T47D (cell line): ENCODE measurements at regions not wholly inside any gene's neighbourhood (a gene's known extent, or its start where the extent isn't known, plus 50 kb on each side); places are given as distances from the start of the nearest gene placed in this dataset.
"Not testable (repeated sequence)": the region's sequence is repeated elsewhere in the genome, so short reads cannot be mapped to it uniquely, and the experiment has no call there.

Experiments used
- DNase-seq, 2 experiments: peaks; one replicate each; pipeline versions ENCODE4 v3.0.0 to v3.0.0-alpha.2; 2011 to 2012; ENCODE audit warnings: low read depth in 1 of 2, low spot score in 1 of 2
- JUND ChIP-seq: IDR thresholded peaks from 2 replicates; pipeline ENCODE4 v1.6.1; 2012; ENCODE audit warnings: low read depth
- in situ Hi-C: cut with HindIII; loops from 2 replicates; pipeline ENCODE4 v1.10.0; 2016; ENCODE audit warnings: low sequenced_read_pairs, low pct_unique_long_range_greater_than_20kb

DNA sequence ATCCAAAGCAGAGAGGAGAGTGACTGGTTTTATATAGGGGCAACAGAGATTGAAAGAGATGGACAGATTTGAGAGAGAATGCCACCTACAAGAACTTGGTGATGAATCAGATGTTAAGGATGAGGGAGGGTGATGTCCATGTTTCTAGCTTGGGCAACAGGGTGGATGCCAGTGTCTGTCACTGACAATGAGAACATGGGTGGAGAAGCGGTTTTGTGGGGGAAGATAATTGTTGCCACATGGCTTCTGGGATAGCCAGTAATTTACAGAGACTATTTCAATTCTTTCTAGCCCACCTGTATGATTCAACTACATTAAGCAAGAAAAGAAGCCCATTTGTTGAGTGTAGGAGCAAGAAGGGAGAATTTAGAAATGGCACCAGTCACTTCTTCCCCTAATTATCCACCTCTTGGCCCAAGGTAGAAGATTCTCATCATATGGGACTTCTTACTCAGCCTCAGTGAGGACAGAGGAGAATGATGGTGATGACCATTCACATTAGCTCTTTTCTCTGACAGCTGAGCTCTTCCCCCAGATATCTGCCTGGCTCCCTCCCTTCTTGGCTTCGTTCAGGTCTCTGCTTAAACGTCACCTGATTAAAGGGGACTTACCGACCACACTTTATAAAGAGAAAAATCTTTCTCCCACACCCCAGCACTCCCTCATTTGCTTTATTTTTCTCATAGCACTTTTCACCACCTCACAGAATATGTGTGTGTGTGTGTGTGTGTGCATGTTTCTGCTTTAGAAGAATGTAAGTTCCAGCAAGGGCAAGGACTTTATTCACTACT, 117.8 kb downstream of the DUSP6 start:
- no peak for TF ChIP-seq JUND
- no peak for DNase-seq
- in situ Hi-C loops: no loop called here

DNA sequence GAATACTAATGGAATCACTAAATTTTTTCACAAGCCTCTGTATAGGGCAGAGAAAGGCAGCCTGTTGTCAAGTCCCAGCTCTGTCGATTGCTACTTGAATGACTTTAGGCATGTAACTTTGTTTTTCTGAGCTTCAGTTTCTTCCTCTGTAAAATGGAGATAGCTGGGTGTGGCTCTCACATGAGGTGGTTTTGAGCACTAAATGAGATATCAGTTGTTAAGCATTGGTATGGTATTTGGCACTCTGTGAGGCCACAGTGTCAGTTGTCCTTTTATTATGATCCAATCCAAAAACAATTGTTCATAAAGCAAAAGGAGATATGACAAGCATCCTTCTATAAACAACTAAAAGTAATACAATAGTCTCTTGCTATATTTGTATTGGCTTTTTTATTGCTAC, 120.6 kb downstream of the DUSP6 start:
- TF ChIP-seq JUND: no peak
- DNase-seq: no peak
- in situ Hi-C loops: no loop called here

DNA sequence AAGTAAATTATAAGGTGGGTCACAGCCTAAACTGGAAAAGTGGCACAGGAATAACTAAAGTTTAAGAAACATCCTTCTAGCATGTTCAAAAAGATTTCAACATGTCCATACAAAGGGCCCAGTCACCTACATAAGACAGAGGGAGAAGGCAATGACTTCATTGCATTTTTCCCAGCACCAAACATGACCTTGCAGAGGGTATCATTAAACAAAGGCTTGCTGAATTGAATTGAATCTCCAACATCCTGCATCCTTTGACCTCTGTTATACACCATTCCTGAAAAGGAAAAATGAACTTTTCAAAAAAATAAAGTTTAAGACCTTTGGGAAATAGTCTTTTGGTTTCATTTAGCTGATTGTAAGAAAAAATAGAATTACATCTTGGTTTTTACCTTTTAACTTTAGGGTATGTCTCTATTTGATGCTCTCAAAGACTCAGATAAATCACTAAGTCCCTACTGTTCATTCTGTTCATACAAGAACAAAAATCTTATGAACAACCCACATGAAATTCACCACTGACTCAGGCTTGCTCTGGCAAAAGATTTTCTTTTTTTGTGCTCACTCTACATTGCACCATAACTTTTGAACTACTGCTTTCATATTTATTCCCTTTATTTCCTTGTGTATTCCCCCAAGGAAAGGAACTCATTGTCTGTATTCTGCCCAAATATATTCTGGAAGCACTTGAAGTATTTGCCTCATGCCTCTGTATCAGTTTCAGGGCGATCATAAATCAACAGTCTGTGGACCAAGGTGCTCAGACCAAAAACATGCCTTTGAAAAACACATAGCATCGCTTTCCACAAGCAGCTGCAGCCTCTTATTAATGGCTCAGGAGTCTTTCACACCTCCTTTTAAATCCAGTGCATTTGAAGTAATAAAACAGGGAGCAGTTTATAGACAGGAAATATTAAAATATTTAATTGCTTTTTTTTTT, 121.7 kb downstream of the DUSP6 start:
- no peak for DNase-seq
- in situ Hi-C loops: no loop called here
- no peak for TF ChIP-seq JUND

DNA sequence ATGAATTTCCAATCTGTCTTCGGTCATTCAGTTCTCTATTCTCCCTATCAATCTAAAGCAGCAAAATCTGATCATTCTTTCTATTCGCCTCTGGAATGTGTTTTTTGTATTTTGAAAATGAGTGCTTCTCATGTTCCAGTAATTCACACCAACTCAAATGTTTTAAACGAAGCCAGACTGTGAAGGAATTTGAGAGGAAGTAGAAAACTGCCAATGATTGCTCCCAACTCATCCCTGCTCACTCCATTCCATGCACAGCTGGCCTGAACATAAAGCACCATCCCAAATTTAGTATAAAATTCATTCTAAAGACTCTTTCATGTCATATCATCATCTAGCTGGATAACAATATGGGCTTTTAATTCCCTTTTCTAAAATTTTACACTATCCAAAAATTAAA, 123.8 kb downstream of the DUSP6 start:
- in situ Hi-C loops: no loop called here
- TF ChIP-seq JUND: no peak
- DNase-seq: no peak

DNA sequence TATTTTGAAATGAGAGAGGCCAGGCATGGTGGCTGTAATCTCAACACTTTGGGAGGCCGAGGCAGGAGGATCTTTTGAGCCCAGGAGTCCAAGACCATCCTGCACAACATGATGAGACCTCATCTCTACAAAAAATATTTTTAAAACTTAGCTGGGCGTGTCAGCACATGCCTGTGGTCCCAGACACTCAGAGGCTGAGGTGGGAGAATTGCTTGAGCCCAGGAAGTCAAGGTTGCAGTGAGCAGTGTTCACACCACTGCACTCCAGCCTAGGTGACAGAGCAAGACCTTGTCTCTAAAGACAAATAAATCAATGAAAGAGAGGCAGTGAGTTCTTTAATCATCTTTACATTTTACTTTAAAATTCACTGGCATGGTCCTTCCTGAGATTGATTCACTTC, 124.5 kb downstream of the DUSP6 start:
- in situ Hi-C loops: no loop called here
- DNase-seq: no peak
- TF ChIP-seq JUND: no peak

DNA sequence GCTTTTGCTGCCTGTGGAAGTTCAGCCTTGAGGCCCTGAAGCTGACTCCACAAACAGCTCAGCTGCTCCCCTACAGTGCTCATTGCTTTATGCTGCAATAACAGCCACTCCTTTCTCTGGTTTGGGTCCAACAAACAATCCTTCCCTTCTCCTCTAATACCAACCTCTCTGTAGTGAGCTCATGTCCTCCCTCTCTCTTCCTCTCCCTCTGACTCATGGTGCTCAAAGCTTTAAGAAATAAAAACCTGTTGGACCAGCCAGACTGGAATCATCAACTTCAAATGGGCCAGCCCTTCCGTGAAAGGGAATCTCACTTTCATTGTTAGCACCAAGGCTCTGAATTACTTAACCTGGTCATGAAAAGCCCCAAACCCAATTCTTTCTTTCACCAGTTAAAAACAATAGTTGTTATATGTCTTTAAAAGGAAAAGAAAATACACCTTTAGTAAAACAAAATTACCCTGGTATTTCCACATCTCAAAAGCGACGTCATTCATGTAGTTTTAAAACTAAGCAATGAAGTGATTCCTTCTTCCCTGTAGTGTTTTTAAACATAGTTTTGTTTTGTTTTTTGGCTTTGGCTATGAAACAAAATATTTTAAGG, 126.4 kb downstream of the DUSP6 start:
- in situ Hi-C loops: no loop called here
- DNase-seq: peak; percentile 29 to 98
- TF ChIP-seq JUND: peak; percentile 70

DNA sequence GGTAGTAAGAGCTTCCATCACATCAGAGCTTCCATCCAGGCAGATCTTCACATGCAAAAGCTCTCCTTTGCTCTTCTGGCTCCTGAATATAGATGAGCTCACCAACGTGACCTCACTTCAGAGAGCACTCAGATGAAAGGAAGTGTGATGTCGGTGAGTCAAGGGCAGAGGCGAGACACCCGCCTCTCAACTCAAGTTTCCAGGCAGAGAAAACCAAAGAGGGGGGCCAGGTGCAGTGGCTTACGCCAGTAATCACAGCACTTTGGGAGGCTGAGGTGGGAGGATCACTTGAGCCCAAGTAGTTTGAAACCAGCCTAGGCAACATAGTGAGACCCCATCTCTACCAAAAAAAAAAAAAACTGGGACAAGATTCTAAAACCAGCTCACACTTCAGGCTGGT, 126.9 kb downstream of the DUSP6 start:
- in situ Hi-C loops: no loop called here
- DNase-seq: no peak

DNA sequence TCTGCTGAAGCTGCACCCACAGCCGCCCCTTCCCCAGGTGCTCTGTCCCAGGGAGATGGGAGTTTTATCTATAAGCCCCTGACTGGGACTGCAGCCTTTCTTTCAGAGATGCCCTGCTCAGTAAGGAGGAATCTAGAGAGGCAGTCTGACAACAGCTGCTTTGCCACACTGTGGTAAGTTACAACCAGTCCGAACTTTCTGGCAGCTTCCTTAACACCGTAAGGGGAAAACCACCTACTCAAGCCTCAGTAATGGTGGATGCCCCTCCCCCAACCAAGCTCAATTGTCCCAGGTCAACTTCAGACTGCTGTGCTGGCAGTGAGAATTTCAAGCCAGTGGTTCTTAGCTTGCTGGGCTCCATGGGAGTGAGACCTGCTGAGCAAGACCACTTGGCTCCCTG, 129.7 kb downstream of the DUSP6 start:
- DNase-seq, in situ Hi-C loops: not testable (repeated sequence)

More for the DNA sequence above, 126.9 kb downstream of the DUSP6 start:
- TF ChIP-seq JUND: no peak

DNA sequence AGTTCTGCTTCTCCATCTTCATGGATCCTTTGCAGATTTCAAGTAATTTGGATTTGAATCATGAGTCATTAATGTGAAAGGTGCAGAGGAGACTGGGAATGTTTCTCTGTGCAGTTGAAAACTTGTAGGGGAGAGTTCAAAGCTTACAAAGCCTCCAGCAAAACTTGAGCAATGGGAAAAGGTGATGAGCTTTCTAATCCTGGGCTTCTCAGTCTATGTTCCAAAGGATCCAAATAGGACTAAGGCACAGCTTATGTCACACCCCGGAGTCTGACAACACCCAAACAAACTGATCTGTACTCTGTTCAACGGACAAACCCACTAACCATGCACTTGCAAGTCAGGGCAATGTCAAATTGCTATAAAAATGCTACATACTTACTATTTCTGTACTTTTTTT, 134.8 kb downstream of the DUSP6 start:
- TF ChIP-seq JUND: no peak
- in situ Hi-C loops: no loop called here
- no peak for DNase-seq

DNA sequence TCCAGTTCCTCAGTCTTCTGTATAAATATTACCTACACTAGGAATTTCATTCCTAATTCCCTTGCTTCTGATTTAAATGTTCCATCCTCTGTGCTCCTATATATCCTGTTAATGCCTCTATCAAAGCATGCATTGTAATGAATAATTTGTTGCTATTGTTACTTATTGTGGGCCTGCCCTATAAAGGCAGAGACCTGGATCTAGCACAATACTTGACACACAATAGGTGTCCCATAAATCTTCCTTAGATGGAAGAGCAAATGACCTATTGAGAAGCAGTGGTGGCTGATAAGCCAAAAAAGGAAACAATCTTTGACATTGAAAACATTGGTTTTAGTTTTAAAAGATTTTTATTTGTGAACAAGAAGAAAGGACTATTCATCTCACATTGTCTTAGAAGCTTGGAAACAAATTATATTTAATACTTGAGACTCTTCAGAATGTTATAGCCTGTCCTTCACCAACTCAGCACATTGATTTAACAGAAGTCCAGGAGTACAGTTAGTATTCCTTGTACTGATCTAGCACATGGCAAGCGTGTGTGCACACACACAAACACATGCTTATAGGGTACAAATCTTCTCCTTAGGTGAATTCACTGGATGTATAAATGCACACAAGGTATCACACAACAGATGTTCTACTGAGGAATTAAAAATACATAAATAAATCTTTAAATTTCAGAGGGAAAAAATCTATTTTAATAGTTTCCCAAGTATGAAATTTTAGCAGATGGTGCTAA, 135.9 kb downstream of the DUSP6 start:
- DNase-seq: no peak
- in situ Hi-C loops: no loop called here
- no peak for TF ChIP-seq JUND

DNA sequence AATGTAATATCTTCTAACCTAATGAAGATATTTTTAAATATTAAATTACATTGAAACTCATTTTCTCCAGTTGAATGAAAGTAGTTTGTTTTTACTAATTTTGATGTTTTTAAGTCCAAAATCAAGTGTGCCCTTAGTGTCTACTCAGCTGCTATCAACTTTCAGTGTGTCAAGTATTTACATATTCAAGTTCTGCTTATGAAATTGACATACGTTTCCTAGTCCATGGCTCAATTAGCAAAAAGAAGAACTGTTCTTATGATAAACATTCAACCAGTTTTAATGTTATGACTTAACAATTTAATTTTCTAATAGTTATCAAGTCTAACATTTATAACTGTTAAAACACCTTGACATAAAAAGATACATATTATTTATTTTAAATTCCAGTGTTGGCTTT, 137.1 kb downstream of the DUSP6 start:
- no peak for TF ChIP-seq JUND
- in situ Hi-C loops: no loop called here
- no peak for DNase-seq

DNA sequence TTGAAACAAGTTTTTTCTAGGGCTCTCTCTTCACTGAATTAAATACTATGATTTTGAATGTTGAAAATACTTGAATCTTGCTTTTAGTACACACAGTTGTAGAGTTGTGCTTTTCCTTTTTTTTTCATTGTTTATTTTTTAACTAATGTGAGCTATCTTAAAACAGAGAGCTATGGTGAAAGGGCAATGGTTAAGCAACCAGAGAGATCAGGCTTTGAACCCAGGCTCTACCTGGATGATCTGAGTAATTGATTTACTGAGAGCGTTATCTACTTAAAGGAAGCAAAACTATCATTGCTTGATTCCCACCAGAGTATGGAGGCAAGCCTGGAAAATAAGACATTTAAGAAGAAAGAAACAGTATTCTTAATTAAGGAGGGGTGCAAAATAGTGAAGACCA, 138.6 kb downstream of the DUSP6 start:
- DNase-seq: no peak
- no peak for TF ChIP-seq JUND
- in situ Hi-C loops: no loop called here

DNA sequence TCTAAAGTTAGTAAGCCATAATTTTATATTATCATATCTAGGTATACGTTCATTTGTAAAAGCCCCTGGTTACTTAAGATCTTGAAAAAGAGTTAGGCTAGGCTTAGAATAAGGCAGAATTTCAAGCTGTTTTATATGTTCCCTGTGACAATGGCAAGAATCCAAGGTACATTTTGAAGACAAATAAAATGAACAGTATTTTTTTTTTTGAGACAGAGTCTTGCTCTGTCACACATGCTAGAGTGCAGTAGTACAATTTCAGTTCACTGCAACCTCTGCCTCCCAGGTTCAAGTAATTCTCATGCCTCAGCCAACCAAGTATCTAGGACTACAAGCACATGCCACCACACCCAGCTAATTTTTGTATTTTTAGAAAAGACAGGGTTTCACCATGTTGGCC, 139.2 kb downstream of the DUSP6 start:
- in situ Hi-C loops: no loop called here
- TF ChIP-seq JUND: no peak
- DNase-seq: no peak
